NCI-H1930 (cell line): ENCODE measurements at regions not wholly inside any gene's neighbourhood (a gene's known extent, or its start where the extent isn't known, plus 50 kb on each side); places are given as distances from the start of the nearest gene placed in this dataset.

Source experiments
- DNase-seq, 2 experiments: peaks; one replicate each; lab custom pipeline; 2025; lab: John Stamatoyannopoulos, UW

DNA sequence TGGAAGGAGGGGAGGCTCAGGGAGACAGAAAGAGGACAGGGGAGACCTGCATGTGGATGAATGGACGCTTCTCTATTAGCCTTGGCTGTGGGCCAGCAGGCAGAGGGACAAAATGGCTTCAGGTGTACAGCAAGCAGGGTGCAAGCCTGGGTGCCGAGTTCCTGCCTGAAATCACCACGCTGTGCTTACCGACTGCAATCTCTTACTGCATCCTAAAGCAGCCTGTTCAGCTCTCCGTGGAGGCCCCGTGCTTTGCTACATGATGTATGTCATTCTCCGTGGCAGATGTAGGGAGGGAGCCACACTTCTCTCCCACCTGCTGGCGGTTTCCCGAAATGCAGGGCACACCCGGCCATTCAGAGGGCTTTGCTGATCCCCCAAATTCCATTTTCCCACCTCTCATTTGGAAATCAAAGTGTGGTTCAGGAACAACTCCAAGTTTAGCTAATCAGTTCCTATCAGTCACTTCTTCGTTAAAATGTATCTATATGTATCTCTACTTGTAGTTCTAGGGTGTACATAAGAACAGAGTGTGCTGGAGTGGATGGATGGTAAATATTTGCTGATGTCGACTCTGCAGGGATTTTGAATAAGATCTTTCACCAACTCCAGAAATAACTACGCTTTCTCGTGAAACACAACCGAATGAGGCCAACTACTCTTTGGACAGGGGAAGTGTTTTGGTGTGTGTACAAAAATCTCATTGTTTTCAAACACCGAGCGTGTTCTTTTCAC lies 122.3 kb upstream of the BACE2 start:
- peak; percentile 44 to 59 for DNase-seq

DNA sequence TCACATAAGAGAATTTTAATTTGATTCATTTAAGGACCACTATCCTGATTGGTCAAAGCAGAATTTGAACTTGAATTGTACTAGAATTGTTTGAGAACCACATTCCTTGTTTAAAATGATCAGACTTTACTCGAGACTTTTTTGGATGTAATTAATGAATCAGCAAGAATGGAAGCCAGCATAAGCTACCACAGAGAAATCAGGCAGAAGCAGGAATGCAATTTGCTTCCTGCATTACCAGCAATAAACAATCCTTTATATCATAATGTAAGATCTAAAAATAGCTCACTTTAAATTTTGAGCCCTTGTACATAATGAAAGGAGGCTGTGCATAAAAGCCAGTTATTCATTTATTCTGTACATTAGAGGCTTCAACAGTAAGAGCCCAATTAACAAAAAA lies 119.8 kb upstream of the BACE2 start:
- DNase-seq = no peak

DNA sequence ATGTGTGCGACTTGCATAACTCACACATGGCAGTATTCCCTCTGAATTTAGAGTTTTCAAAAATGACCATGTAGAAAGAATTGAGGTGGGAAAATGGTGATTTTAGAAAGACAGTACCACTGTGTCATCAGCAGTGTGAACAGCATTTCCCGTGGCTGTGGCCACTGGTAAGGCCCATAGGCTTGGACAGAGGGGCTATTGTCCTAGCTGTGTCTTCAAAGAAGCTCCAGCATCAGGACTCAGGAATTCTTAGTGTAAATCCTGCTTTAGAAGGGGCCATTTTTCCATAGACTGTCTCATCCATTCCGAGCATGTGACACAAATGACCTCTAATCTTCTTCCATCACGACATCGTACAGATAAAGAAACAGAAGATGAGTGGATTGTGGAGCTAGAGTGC lies 119.3 kb upstream of the BACE2 start:
- no peak for DNase-seq

DNA sequence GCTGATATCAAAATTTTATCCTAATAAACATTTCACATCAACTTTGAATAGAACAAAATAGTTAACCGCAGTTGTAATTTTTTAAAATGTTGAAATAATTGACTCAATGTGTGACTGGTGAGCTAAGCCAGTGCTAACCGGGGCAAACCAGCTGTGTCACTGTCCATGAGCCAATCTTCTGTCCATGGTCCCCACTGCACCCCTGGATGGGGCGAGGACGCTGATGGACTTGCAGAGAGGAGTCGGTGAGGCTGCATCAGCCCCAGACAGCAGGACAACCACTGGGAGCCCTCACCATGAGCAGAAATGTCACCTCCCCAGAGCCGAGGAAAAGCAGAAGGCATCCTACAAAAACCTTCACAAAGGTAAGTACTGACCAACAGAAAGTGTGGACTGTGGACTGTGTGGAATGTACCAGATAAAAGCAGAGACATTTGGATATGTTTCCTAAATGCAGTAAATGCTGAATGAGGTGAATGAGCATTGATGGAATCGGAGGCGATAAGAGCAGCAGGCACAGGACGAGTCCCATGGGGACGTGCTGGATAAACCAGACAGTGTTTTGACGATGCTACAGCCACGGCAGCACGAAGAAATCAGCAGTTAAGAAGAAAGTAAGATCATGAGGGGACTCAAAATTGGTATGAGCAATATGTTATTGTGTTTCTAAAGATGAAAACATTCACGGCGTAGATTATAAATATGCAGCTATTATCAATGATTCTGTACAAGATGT lies 115.0 kb upstream of the BACE2 start:
- DNase-seq = peak in 1 of 2 experiments; percentile 25

DNA sequence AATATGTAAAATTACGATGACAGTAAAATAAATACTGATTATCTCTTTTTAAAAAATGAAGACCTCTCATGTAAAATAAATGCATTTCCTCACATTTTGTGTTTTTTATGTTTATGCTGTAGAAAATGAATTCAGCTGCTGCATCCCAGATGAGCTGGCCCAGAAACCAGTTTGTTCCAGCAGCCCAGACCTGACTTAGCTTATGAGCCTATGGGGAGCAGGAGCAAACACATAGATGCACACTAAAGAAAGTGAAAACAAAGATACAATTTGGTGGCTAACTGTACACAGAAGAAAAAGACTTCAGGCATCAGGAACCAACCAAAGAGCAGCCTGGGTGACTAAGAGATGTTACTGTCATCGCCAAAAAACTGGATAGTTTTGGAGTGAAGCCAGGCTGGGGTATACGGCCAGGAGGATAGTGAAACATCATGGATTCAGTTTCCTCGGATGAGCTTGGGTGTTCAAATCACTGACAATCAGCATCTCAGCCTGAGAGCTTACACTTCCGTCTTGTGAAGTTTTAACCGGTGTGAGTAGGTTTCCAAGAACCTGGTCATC lies 113.9 kb upstream of the BACE2 start:
- peak in 1 of 2 experiments; percentile 62 for DNase-seq

DNA sequence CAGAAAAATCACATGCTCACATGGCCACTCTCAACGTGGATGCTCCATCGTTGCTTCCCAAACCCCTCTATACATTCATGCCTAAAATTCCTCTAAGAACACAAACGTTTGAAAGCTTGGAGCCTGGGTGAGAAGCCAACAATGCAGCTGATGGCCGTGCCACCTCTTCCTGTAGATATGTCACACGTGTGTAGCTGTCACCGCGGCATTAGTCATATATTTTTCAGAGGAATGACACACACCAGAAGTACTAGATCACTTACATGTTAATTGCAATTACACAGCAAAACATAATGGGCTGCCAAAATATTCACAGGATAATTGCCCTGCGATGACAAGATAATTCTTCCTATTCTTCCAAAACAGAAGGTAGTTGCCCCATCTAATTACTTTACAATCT lies 112.7 kb upstream of the BACE2 start:
- no peak for DNase-seq

DNA sequence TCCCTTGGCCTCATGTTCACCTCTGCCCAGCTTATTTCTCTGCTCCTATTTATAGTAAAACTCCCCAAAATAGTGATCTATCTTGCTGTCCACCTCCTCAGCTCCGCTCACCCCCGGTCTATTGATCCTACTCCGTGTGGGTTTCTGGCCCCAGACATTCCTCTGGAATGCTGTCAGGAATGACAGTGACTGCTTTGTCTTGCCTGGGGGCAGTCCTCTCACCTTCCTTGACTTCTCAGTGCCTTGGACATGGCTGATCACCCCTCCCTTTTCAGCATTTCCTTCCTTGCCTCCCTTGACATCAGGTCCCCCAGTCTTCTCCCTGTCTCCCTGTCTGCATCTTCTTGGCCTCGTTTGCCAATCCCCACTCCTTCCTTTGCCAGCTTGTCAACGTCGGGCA lies 108.1 kb upstream of the BACE2 start:
- no peak for DNase-seq

DNA sequence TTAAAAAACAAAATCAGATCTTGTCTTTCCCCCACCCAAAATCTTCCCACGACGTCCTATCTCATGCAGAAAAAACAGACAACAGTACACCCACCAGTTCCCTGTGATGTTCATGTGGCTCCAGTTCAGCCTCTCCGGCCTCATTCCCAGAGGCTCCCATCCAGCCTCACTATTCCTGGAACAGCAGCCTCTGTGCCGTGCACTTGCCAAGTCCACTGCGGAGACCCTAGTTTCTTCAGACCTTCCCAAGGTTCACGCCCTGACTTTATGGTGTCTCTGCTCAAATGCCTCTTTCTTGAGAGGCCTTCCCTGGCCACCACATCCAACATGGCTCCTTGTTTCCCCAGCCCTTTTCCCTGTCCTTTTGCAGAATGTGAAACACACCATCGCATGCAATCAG lies 106.3 kb upstream of the BACE2 start:
- DNase-seq = no peak

DNA sequence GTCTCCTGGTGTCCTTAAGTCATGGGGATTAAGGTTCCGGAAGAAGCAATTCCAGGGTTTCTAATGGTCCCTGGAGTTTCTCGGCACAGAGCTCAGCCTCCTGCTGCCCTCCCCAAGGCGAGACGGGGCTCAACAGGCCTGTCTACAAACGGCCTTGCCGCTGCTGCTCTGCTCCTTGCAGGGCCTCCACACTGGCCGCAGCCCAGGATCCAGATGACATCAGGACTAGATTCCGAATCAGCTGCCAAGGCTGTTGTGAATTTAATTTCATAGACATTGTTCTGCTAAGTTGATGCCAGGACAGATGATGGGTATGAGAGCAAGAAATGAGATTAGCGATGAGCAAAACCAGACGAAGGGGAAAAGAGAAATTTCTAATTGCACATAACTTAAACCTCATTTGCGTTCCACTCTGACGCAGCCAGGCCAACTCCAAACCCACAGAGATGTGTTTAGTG lies 103.6 kb upstream of the BACE2 start:
- DNase-seq = no peak

DNA sequence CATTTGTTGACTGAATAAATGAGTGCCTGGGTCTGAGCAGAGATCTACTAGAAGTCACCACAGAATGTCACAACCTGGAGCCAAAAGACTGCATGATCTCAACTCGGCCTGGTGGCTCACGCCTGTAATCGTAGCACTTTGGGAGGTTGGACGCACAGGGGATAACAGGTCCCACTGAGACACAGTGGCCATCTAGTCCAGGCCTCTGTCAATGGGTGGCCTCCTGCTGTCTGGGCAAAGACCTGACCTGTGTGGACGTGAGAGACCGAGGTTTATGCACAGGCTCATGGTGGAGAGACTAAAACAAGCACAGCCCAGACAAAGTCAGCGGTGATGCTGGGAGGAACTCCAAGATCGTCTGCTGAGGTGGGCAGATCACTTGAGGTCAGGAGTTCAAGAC lies 103.0 kb upstream of the BACE2 start:
- DNase-seq = no peak

DNA sequence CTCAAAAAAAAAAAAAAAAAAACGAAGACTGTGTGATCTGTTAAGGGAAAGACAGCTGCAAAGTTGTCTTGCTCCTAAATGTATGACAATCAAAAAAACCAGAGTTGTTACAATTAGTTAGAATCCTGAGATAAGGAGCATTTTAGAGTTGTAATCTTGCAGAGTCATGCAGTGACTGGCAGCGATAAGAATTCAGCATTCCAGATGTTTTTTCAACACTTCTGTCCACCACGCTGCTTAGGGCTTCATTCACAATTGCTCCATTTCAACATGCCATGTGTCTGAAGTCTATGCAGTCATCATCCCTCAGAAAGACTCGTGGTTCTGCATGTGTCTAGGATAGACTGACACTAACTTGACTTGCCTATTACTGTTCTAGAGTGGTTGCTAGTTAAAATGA lies 102.4 kb upstream of the BACE2 start:
- no peak for DNase-seq

DNA sequence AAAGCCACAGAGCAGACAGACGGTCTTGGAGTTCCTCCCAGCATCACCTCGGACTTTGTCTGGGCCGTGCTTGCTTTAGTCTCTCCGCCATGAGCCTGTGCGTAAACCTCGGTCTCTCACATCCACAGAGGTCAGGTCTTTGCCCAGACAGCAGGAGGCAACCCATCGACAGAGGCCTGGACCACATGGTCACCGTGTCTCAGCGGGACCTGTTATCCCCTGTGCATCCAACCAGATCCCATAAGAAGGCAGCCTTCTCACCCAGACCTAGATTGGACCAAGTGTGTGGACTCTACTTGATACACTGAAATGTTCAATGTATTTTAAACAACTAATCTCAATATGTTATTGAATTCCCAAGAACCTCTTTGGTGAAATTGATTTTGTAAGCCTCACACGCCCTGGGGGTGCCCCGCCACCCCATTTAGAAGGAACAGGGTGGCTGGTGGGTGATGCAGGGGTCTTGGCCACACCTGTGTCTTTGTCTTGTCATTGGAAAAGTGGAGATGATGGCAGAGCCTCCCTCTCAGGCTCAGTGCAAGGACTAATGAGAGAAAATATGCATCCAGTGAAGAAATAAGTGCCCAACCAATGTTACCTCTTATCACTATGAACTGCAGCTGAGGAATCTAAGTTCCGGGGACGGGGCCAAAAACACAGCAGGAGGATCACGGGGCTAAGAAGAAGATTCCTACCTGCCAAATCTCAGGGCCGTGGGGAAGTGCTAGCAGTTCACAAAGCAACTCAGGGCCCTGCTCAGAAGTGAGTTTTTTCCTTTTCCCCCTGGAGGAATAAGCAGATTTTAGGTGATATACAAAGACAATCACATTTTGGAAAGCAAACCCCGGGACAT lies 101.6 kb upstream of the BACE2 start:
- no peak for DNase-seq

DNA sequence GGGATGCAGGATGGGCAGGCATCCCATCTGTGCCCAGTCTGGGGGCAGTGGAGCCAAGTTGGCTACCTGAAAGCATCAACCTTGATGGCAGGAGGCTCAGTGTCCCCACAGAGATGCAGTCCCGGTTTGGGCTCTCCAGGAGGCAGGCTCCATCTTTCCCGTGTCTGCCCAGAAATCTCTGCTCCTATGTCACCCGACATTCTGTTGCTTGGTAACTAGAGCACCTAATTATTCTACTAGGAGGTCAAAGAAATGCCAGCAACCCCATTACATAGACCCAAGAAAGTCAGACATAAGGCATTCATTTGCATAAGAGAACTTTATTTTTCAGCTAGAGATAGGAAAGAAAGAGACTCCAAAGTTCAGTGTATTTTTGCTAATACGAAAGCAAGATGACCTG lies 100.3 kb upstream of the BACE2 start:
- DNase-seq = no peak

DNA sequence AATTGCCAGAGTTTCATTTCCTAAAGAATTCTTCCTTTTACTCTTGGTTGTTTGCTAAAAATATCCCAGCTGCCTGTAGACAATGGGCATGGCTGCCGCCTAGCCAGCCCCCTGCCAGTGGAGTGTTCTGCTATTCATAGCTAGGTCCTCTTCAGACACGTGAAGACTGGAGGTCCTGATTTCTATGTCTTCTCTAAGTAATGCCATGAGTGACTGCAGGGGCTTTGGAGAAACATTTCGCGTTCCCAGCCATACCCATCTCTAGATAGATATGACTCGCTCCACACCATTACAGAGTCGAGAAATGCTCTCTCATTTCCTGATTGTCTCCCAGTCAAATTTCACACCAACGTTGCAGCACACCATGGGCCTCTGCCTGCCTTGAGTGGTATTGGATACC lies 99.5 kb upstream of the BACE2 start:
- no peak for DNase-seq

DNA sequence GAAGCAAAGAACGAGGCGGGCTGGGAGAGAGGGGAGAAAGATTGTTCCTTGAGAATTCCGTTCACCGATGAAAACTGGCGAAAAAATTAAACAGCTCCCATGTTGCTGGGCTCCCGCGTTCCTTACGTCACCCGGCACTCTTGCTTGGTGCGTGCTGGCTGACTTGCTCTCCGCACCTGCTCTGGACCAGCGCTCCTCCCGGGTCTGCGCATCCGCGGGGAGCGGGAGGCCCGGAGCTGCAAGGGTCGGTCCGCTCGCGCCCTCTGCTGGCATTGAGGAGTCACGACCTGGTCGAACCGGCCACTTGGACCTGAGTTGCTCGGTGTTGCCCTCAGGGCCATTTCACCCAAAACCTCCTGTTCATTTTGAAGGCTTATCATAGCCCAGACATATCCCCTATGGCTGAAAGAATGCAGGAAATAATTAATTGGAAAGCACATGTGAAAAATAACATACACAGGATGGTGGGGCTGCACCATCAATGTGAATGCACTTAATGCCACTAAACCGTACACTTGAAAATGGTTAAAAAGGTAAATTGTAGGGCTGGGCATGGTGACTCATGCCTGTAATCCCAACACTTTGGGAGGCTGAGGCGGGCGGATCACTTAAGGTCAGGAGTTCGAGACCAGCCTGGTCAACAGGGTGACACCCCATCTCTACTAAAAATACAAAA lies 98.9 kb upstream of the BACE2 start:
- peak; percentile 83 to 90 for DNase-seq

DNA sequence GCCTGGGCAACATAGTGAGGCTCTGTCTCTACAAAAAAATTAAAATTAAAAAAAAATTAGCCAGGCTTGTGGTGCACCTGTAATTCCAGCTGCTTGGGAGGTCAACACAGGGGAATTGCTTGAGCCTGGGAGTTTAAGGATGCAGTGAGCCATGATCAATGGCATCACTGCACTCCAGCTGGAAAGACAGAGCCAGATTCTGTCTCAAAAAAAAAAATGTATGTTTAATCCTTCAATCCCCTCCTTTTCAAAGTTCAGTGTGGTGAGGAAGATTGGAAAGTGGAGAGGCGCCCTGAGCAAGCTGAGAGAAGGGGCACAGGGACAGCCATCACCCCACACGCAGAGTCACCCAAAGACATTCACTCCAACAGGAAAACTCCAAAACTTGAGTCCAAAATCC lies 97.7 kb upstream of the BACE2 start:
- no peak for DNase-seq

DNA sequence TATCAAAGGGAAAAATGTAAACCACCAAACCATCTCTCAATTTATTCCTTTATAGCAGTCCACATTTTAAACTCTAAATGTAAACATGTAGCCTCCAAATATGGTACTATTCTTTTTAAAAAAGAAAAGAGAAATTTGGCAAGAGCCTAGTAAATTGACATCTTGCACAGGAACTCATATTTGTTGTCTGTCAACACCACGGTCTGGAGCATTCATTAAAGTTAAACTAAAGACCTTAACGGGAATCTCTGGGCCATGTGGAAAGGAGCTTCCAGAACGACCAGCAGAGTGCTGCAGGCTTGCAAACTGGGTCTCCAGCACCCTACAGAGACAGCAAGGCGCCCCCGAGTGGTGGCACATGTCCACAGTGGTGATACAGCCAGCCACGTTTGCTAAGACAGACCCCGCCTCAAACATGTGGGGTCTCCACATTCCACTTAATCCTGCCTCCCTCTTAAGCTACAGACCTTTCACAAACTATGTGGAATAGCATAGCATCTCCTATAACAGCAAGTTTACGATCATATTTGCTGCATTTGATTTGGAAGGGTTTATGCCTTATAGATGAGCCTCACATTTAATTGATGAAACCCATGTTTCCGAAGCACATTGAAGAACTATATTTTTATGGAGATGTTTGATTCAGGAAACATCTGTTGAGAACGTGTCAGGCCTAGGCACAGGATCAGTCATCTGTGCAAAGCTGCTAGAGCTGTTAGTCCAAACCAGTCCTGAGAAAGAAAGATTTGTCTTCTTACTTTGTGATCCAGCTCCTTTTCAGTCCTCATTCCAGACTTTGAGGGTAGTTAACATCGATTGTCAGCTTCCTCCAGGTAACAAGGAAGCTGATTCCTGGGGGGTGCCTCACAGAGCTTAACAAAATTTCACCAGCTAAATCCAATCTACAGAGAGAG lies 96.4 kb upstream of the BACE2 start:
- DNase-seq = peak in 1 of 2 experiments; percentile 9

DNA sequence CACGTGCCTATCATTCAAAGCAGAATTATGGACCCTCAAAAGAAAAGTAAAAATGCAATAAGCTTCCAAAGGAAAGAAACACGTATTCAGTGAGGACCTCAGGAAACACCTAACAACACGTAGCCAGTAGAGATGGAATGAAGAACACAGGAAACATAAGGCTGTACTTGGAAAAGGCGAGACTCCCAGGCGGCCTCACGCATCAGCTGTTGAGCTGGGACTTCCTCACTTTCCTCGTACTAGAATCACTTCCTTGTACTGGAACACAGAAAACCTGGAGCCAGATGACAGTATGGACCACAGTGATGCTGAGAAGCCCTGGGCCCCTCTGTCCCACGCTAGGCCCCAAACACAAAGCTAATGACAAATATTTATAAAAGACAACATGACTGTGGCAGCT lies 94.4 kb upstream of the BACE2 start:
- DNase-seq = no peak

DNA sequence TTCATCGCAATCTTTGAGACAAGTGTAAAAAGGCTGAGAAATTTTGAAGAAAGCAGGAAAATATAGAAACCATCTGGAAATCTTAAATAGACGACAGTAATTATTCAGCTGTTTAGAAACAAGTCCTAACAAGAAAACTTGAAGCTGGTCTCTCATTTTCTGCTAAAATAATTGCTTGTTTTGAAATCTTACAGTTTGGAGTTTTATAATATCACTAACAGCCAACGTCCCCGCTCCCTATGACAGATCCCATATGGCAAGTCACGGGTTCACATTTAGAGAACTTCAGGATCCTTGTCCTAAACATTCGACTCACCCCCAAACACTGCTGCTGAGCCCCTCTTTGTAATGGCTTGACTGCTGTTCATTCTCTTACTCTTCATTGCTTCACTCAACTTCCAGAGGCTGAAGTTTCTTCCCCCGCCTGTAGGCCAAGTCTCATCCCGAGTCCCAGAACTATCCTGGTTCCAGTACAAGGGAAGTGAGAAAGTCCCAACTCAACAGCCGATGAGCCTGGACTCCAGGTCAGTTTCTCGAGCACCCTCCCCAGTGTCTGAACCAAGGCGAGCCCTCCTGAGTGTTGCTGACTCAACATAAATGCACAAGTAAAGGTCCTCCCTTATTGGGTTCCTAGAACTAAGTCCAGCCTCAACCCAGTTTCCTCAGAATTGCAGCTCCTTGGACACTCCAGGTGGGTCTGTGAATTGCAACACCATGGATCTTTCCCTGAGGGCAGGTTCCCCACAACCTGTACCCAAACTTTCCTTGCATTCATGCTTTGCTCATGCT lies 93.4 kb upstream of the BACE2 start:
- no peak for DNase-seq

DNA sequence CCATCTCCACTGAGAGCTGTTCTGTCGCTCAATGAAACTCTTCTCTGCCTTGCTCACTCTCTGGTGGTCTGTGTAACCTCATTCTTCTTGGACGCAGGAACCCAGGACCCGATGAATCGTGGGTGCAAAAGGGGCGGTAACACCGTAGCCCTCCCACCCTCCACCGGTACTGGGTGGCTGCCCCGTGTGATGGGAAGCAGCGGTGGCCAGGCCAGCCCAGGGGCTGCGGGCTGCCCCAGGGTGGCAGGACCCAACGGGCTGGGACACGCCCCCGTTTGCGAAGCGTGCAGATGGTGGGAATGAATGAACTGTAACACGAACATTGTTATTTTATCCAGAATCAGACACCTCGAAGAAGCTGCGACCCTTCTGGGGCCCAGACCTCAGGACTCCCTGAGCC lies 92.3 kb upstream of the BACE2 start:
- no peak for DNase-seq
